ENCODE measurements at regions not wholly inside any gene's neighbourhood (a gene's known extent, or its start where the extent isn't known, plus 50 kb on each side); places are given as distances from the start of the nearest gene placed in this dataset.
"Not testable (repeated sequence)": the region's sequence is repeated elsewhere in the genome, so short reads cannot be mapped to it uniquely, and the experiment has no call there.

DNA sequence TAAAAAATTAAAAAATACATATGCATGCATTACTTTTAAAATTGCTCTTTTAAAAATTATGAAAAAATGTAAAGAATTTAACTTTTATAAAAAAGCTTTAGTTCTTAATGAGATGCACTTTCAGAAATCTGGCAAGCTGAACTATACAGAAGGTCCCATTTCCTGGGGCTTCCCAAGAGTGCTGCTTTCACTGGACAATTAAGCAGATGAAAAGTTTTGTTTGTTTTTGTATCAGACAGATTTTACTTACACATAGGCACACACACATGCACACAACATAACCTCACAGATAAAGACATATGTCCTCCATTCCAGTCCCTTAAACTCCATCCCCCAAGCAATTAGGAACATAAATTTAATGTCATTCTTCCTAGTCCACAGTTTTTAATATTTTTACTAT is 402.3 kb upstream of the ASIC2 start:
- DNase-seq (ENCODE audit: low read depth) = no peak

DNA sequence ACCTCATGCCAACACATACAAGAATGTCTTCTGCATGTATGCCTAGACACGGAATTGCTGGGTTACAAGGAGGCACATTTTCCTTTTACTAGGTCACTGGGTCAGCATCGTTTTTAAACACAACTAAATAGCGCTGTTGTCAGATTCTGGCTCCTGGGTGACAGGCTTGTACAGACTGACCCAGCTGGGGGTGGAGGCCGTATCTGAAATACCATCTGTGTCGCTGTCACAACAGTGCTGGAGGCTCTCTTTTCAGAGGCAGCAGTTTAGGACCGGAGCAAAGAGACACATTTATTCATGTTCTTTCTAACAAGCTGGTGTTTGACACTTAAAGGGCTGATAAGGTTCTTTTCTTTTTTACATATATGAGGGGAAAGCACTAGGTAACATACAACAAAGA is 403.0 kb upstream of the ASIC2 start:
- DNase-seq (ENCODE audit: low read depth) = no peak

DNA sequence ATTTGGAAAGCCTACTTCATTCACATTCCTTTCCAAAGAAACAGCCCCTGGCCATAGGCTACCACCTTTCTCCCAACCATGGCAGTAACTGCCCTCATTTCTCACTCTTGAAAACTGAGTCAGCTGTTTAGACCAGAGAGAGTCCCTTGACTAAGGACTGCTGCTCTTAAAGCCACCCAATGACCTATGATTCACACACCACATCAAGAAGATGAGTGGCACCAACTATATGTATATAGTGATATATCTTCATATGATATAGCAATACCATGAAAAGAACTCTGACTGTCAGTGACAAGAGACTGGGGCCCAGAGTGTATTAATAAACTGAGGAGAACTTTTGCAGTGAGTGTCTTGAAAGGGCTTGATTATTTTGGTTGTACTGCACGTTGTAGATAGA is 404.5 kb upstream of the ASIC2 start:
- no peak for DNase-seq (ENCODE audit: low read depth)

DNA sequence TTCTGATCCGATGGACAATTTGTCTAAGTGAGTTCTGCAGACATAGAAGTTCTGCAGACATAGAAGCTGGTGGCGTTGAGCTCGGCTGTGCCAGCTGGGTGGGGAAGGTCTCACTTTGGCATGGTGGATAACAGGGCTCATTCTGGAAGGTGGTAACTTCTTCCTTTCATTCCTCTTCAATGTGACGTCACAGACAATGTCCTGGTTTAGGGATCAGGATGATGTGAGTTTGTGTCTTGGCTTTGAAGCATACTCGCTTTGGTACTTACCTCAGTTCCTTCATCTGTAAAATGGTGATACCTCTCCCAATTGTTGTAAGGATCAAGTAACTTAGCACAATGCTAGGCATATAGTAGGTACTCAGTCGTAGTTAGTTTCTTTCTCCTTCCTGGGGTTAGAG is 408.8 kb upstream of the ASIC2 start:
- no peak for DNase-seq (ENCODE audit: low read depth)

DNA sequence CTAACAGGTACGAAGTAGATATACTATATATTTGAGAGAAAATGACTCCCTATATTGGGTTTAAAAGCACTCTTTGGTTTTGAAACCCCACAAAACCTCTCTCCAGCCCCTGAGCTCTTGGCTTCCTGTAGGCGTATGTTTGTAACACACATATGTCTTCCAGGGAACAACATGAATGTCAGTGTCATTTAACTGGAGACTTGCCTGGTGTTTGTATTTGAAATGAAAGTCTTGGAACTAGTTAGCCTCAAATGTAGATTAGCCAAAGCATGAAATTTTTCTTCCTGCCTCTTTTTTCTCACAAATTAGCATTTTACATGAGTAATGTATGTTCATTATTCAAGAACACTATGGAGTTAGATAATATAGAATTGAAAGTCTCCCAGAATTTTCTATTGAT is 411.8 kb upstream of the ASIC2 start:
- no peak for DNase-seq (ENCODE audit: low read depth)

DNA sequence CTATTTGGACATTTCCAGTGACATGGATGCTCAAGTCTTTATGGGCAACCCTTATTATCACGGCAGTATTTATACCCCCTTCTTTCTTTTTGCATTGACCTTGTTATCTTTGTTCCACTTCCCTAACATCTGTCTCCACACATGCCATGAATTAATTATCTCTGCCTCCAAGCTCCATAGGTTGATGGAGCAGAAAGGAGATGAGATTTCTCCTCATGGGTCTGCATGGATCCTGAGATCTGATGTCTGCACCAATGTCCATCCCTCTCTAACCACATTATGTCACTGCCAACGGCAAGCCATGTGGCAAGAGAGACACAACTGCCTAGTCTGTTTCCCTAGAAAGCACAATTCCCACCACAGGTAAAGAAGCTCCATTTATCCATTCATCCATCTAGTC is 416.8 kb upstream of the ASIC2 start:
- no peak for DNase-seq (ENCODE audit: low read depth)

DNA sequence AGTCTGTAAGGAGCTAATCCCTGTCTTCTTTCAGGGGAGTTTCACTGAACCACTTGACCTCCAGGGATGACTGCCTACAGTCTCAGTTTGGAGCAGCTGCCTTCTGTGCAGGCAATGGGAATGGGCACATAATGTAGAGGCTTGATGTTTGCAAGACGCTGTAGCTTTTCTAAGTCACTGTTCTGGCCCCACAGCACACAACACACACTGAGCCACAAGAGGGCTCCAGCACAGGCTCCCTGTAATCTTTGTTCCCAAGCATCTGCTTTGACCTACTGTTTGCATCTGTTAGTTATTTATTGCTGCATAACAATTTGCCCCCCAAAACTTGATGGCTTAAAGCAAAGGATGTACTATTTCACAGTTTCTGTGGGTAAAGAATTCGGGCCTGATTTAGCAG is 419.0 kb upstream of the ASIC2 start:
- no peak for DNase-seq (ENCODE audit: low read depth)

DNA sequence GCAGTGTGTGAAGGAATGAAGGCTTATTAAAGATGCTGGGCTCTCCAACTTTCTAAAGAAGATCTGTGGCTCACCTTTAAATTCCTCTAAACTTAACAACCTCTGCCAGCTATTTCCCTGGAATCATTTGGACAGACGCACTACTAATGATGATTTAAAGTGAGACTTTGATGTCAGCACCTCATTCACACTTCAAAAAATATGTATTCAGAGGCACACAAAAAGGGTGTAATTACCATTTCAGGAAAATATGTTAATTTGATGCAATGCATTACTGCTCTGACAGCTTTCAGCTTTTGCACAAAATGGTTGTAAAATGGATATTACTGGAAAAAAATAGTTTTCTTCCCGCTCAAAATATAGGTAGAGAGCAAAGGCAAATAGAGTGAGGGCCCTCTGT is 423.9 kb upstream of the ASIC2 start:
- no peak for DNase-seq (ENCODE audit: low read depth)

DNA sequence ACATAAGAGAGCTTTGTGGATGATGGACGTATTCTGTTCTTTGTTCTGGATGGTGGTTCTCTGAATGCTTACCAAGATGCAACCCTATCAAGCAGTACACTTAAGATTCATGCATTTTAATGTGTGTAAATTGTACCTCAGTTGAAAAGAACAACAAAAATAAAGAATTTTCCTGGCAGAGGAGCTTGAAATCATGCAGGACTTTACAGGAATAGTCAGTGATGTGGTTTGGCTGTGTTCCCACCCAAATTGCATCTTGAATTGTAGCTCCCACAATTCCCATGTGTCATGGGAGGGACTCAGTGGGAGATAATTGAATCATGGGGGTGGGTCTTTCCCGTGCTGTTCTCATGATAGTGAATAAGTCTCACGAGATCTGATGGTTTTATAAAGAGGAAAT is 430.6 kb upstream of the ASIC2 start:
- DNase-seq (ENCODE audit: low read depth) = not testable (repeated sequence)

DNA sequence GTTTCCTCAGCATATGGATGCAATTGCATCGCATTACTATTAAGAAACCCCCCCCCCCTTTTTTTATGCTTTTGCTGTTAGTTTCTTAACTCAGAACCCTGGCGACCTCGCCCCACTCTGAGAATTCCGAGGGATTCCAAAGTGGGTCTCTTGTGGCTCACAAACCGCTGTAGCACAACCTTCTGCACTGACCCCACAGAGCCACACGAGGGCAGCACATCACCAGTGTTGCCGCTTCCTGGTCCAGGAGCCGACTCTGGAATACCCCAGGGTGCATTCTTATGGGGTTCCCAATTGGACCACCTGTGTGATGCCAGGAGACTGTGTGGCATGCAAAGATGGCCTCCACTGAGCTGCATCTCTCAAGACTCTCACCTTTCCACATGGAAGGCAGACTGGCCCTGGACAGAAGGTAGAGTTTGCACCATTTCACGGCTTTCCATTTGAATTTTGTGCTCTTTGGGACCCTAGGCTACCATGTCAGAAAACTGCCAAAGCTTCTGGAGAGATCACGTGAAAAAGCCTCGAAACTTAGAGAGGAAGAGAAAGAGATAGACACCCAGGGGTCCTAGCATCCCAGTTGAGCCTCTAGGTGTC is 432.7 kb upstream of the ASIC2 start:
- no peak for DNase-seq (ENCODE audit: low read depth)

DNA sequence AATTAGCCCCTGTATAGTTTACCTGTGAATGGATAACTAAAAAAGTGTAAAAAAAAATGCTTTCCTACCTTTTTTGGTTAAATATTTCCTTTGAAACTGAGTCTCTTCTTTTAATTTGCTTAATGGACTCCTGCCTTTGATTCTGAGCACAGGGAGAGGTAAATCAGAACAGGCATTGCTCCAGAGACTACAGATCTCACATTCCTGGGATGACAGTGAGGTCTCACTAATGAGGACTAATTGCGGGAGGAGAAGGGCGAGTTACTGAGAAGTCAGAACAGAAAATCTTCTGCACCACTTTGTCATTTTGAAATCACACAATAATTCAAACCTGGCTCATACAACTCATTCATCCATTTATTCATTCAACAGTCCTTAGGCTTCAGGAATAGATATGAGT is 437.0 kb upstream of the ASIC2 start:
- no peak for DNase-seq (ENCODE audit: low read depth)

DNA sequence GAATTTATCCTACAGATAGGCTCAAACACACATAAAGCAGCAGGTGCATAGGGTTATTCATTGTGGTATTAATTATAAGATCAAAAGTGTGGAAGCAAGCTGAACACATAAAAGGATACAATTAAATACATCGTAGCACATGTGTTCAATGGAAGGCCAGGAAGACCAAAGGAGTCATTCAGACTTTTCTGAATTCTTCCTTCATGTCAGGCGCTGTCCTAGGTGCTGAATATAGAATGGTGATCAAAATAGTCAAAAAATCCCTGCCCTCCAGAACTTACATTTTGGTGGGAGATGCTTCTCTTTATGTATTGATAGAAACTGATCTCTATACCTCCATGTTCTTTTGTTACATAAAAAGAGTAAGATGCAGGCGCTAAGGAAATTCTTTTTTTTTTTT is 439.0 kb upstream of the ASIC2 start:
- no peak for DNase-seq (ENCODE audit: low read depth)

DNA sequence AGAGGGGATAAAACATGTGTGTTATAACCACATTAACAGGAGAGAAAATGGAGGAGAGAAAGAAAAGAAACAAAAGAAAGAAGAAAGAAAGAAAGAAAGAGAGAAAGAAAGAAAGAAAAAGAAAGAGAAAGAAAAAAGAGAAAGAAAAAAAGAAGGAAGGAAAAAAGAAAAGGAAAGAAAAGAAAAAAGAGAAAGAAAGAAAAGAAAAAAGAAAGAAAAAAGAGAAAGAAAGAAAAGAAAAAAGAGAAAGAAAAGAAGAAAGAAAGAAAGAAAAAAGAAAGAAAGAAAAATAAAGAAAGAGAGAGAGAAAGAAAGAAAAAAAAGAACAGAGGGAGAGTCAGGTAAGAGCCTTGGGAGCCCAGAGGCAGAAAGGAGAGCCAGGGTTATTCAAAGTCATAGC is 446.6 kb upstream of the ASIC2 start:
- DNase-seq (ENCODE audit: low read depth) = no peak

DNA sequence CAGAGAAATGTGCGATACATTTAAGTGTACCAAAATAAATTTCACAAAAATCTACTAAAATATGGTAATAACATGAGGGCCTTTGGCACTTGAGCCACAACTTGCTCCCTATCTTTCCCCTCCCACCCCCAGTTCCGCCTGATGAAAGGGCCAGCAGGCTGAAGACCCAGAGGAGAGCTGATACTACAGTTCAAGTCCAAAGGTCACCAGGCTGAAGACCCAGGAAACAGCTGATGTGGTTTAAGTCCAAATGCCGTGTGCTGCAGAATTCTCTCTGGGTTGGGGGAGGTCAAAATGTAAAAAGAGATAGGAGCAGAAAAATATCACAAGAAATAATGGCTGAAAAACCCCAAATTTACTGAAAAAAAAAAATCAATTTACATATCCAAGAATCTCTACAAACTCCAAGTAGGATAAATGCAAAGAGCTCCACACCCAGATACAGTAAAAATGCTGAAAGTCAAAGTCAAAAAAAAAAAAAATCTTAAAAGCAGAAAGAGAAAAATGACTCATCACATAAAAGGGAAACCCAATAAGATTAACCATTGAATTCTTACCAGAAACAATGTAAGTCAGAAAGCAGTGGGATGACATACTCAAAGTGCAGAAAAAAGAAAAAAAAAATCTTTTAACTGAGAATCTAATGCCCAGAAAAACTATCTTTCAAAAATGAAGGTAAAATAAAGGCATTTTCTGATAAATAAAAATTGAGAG is 452.1 kb upstream of the ASIC2 start:
- DNase-seq (ENCODE audit: low read depth) = no peak

DNA sequence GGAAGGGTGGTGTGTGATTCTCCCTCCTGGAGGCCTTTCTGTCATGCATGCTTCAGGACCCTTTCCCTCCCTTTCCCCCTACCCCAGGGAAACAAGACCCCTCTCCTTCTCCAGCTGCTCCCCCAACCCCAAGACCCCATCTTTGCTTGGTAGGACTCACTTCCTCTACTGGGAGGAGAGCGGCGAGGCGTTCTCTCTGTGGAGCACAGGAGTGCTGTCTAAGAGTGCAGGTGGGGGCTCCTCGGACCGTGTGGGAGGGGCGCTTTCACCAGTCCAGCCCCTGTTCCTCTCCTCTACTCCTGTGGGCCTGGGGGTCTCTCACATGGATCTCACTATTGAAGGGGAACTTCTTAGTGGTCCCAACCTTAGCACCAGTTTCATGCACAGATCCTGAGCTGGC is 456.1 kb upstream of the ASIC2 start:
- DNase-seq (ENCODE audit: low read depth) = no peak

DNA sequence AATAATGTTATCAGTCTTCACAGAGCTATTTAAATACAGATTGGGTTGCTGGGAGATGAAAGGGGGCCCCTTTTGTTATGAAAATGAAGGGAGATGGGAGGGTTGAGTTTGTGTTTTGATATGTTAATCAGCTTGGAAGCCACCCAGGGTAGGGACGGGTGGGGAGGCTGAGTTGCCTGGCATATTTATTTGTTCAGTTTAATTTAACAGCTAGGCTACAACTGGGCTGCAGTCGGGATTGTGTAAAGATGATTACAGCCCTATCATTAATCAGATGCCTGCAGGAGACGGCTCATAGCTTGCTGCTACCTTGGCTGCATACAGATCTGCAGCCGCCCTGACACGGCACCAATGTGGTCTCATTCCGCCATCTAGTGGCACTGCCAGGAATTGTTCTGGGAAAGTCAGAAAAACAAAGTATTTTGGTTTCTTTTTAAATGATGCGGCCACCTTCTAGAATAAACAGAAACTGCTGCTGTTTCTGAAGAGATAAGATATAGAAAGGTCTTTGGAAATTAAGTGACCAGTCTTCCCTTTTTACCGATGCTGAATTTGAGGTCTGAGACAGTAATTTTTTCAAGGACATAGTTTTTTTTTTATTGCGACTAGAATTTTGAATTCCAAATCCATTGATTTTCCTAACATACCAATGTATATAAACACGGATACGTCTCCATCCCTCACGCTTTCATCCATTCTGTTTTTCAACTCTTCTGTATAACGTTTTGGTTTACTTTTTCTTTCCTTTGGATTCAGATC is 458.0 kb upstream of the ASIC2 start:
- DNase-seq (ENCODE audit: low read depth) = peak; percentile 53

DNA sequence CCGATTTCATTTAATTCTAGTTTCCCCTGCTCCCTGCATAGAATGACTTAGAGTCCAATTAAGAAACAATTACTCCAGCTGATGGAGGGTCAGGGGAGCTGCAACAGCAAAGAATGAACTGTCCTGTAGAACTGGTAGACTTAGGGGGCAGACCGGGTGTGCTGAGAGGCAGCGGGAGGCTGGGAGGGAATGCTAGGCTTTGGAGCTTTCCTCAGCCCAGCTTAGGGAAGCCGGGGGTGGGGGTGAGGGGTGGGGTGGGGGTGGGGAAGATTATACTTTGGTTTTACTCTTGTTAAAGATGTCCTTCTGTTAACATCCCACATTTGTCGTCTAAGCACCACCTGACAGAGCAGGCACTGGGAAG is 458.6 kb upstream of the ASIC2 start:
- DNase-seq (ENCODE audit: low read depth) = no peak

DNA sequence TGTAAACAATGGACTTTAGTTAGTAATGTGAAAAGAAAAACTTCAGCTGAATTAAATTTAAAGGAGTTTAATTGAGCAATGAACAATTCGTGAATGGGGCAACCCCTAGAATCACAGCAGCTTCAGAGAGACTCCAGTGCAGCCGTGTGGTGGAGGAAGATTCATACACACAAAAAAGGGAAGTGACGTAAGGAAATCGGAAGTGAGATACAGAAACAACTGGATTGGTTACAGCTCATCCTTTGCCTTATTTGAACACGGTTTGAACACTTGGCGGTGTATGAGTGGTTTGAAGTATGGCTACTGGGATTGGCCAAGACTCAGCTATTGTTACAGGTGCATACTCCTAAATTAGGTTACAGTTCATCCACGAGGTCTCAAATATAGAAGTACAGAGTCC is 460.4 kb upstream of the ASIC2 start:
- no peak for DNase-seq (ENCODE audit: low read depth)

DNA sequence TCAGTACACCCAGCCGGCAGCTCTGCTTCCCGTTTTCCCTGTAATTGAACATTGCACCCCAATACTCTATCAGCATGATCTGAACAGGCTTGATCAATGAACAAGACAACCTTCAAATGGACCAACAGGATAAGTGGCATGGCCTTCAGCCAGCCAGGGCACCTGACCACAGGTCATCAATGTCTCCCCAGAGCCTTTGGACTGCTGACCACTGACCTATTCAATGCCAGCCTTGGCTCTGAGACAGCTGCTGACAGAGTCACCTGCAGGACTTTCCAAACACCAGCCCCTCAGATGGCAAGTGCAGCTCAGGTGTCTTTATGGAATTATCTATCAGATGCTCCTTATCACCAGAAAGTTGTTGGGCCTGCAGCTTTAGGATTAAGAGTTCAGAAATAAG is 462.9 kb upstream of the ASIC2 start:
- no peak for DNase-seq (ENCODE audit: low read depth)

DNA sequence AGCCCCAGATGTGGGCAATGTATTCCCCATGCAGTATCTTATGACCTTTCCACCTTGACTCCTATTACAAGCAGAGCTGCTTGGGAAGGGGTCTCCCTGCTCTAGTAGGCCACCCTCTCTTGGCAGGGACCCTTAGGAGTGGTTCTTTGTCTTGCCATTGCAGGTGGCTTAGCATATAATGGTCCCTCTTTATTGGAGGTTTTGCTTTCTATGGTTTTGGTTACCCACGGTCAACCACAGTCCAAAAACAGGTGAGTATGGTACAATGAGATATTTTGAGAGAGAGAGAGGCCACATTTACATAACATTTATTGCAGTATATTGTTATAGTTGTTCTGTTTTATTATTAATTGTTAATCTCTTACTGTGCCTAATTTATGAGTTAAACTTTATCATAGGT is 472.8 kb upstream of the ASIC2 start:
- DNase-seq (ENCODE audit: low read depth) = no peak

DNA sequence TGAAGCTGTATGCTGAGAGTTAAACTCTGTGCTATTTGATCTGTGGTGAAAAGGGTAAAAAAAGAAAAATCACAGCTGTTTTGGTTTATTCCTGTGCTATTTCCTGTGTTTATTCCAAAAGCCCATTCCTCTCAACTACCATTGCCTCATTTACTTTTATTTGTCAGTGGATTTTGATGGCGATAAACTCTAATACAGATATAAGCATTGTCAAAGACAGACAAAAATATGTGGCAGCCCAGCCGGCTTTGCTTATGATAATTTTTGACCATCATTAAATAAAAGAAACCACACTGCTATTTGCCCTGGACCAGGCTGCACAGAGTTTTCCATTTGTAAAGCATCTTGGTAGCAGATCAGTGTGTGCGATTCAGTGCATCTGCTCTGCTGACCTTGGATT is 473.6 kb upstream of the ASIC2 start:
- no peak for DNase-seq (ENCODE audit: low read depth)

DNA sequence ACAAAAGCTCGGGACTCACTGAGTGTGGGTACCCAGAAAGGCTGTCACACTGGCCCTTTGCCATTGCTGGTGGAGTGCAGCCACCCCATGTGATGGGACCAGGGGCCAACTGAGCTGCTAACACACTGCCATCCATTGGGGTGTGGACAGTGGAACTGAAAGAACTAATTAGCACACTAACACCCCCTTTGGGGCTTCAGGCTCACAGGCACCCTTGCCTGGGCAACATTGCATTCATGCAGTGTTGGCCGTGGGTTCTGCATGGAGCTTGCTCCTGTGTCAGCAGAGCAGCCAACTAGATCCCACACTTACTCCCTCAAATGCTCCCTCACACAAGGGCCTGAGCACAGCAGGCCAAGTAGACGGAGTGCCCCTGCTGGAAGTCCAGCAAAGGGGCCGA is 476.0 kb upstream of the ASIC2 start:
- DNase-seq (ENCODE audit: low read depth) = no peak

DNA sequence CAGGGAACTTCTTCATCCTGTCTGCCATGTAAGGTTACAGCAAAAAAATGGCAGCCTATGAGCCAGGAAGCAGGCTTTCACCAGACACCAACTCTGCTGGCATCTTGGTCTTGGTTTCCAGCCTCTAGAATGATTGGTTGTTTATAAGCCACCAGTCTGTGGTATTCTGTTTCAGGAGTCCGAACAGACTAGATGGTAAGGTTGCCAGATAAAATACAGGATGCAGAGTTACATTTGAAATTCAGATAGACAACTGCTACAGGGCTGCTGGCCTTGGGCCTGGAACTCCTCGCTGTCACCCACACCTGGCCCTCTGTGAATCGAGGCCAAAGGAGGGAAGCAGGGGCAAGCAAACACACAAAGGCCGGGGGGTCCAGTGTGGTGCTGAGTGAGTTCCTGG is 478.8 kb upstream of the CCL2 start:
- DNase-seq (ENCODE audit: low read depth) = no peak

DNA sequence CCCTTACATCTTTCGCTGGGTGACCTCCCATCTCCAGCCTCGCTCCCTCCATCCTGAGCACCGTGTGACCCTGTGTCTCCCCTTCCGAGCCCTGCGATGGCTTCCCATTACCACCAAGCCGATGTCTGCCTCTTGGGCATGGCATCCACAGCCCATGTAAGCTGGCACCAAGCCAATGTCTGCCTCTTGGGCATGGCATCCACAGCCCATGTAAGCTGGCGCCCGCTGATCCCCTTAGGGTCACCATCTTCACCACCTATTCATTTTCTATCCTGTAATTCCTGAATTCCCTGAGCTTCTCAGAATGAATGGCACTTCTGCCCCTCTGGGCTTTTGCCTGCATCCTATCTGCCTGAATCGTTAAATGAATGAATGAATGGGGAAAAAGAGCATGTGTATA is 478.2 kb upstream of the CCL2 start:
- DNase-seq (ENCODE audit: low read depth) = no peak

Data from amniotic epithelial cell (primary cell).